CD4-positive, alpha-beta T cell treated with Interleukin-4 for 4 hours (primary cell): ENCODE measurements at regions not wholly inside any gene's neighbourhood (a gene's known extent, or its start where the extent isn't known, plus 50 kb on each side); places are given as distances from the start of the nearest gene placed in this dataset.
"Not testable (repeated sequence)": the region's sequence is repeated elsewhere in the genome, so short reads cannot be mapped to it uniquely, and the experiment has no call there.

Experiments used
- DNase-seq: peaks from one replicate; pipeline ENCODE4 v3.0.0-alpha.2; 2020

- DNase-seq: no peak
These were observed 304.6 kb downstream of the ABCC12 start for GRCh38 chr16:47851146-47851545.

- DNase-seq: no peak
These were observed 306.1 kb downstream of the ABCC12 start for GRCh38 chr16:47849736-47850135.

GRCh38 chr16:47848421-47849109 is 307.2 kb downstream of the ABCC12 start:
- no peak for DNase-seq

- DNase-seq: no peak
These were observed 308.4 kb downstream of the ABCC12 start for GRCh38 chr16:47847220-47847970.

GRCh38 chr16:47834485-47835024 is 321.2 kb downstream of the ABCC12 start:
- DNase-seq: no peak

- no peak for DNase-seq
These were observed 322.0 kb downstream of the ABCC12 start for GRCh38 chr16:47833771-47834170.

GRCh38 chr16:47829850-47830600 is 325.8 kb downstream of the ABCC12 start:
- DNase-seq: no peak

GRCh38 chr16:47826070-47826469 is 329.7 kb downstream of the ABCC12 start:
- DNase-seq: no peak

- DNase-seq: no peak
These were observed 338.7 kb downstream of the ABCC12 start for GRCh38 chr16:47817048-47817447.

- no peak for DNase-seq
These were observed 339.3 kb downstream of the ABCC12 start for GRCh38 chr16:47816511-47816910.

- DNase-seq: no peak
These were observed 340.1 kb downstream of the ABCC12 start for GRCh38 chr16:47815655-47816054.

GRCh38 chr16:47811758-47812157 is 344.0 kb downstream of the ABCC12 start:
- not testable (repeated sequence) for DNase-seq

GRCh38 chr16:47806309-47806847 is 345.2 kb downstream of the PHKB start:
- DNase-seq: no peak

GRCh38 chr16:47787696-47788095 is 326.6 kb downstream of the PHKB start:
- DNase-seq: no peak

GRCh38 chr16:47781673-47782072 is 320.5 kb downstream of the PHKB start:
- DNase-seq: no peak

GRCh38 chr16:47780213-47780875 is 319.2 kb downstream of the PHKB start:
- no peak for DNase-seq

- DNase-seq: peak; percentile 17
These were observed 318.3 kb downstream of the PHKB start for GRCh38 chr16:47779201-47780016.

- DNase-seq: no peak
These were observed 317.1 kb downstream of the PHKB start for GRCh38 chr16:47778106-47778801.

- DNase-seq: no peak
These were observed 316.1 kb downstream of the PHKB start for GRCh38 chr16:47777220-47777619.

GRCh38 chr16:47774661-47775060 is 313.5 kb downstream of the PHKB start:
- no peak for DNase-seq

GRCh38 chr16:47753659-47754058 is 292.5 kb downstream of the PHKB start:
- no peak for DNase-seq
